OCI-LY1 (cell line): ENCODE measurements at regions not wholly inside any gene's neighbourhood (a gene's known extent, or its start where the extent isn't known, plus 50 kb on each side); places are given as distances from the start of the nearest gene placed in this dataset.

Experiments
- CTCF ChIP-seq: fragments of 200-600 bp; sonication (generic), shearing (Covaris generic); IDR thresholded peaks from 2 replicates; pipeline ENCODE4 v1.5.1; 2017; ENCODE audit warnings: mild to moderate bottlenecking, antibody characterized with exemption, low read length, moderate library complexity, mixed read lengths
- EZH2 ChIP-seq: fragments of 200-600 bp; sonication (generic), shearing (Covaris generic); IDR thresholded peaks from 2 replicates; pipeline ENCODE4 v1.8.0; 2017; ENCODE audit warnings: borderline replicate concordance, mixed run types, mild to moderate bottlenecking, antibody characterized with exemption, low read length, moderate library complexity, mixed read lengths

GRCh38 chr10:88080213-88080612 lies 216.8 kb downstream of the PTEN start:
- TF ChIP-seq CTCF = no peak
- TF ChIP-seq EZH2 = no peak
